Loucy (cell line): ENCODE measurements at regions not wholly inside any gene's neighbourhood (a gene's known extent, or its start where the extent isn't known, plus 50 kb on each side); places are given as distances from the start of the nearest gene placed in this dataset.

ENCODE experiments used
- H2AFZ ChIP-seq: fragments of 200-600 bp; sonication (generic); 2 replicates; pipeline ENCODE4 v1.6.0; 2016; ENCODE audit warnings: antibody characterized with exemption, mild to moderate bottlenecking, low read length, moderate library complexity
- H3F3A ChIP-seq: fragments of 200-600 bp; 2 replicates; pipeline ENCODE4 v1.6.0; 2016; ENCODE audit warnings: antibody characterized with exemption, low read depth, mild to moderate bottlenecking
- H3K27me3 ChIP-seq: fragments of 200-600 bp; sonication (generic); 2 replicates; pipeline ENCODE4 v1.6.1; 2014; ENCODE audit warnings: low read length, mild to moderate bottlenecking; ENCODE audit not compliant: insufficient read depth, poor library complexity, severe bottlenecking
- H3K36me3 ChIP-seq: fragments of 200-600 bp; sonication (generic); 2 replicates; pipeline ENCODE4 v1.6.1; 2016; ENCODE audit warnings: low read length; ENCODE audit not compliant: insufficient read depth
- H3K4me1 ChIP-seq: fragments of 200-600 bp; sonication (generic); 2 replicates; pipeline ENCODE4 v1.5.1; 2014; ENCODE audit warnings: low read length, mild to moderate bottlenecking; ENCODE audit not compliant: insufficient read depth, poor library complexity, severe bottlenecking
- H3K4me2 ChIP-seq: fragments of 200-600 bp; sonication (generic); 2 replicates; pipeline ENCODE4 v1.6.0; 2014; ENCODE audit warnings: antibody characterized with exemption, low read length, low read depth, mild to moderate bottlenecking; ENCODE audit not compliant: poor library complexity, severe bottlenecking
- H3K4me3 ChIP-seq: fragments of 200-600 bp; sonication (generic); 2 replicates; pipeline ENCODE4 v1.5.1; 2014; ENCODE audit warnings: low read length, mild to moderate bottlenecking, mixed read lengths; ENCODE audit not compliant: poor library complexity, severe bottlenecking
- H3K79me2 ChIP-seq: fragments of 200-600 bp; sonication (generic); 2 replicates; pipeline ENCODE4 v1.6.1; 2014; ENCODE audit warnings: low read length; ENCODE audit not compliant: insufficient read depth
- H3K9ac ChIP-seq: fragments of 200-600 bp; sonication (generic); 2 replicates; pipeline ENCODE4 v1.6.0; 2014; ENCODE audit warnings: mild to moderate bottlenecking, low read depth, low read length, moderate library complexity; ENCODE audit not compliant: poor library complexity, severe bottlenecking
- H3K9me2 ChIP-seq: fragments of 200-600 bp; sonication (generic); replicated peaks from 2 replicates; pipeline ENCODE4 v1.6.1; 2016; ENCODE audit warnings: low read depth, low read length, mixed read lengths
- H3K9me3 ChIP-seq: fragments of 200-600 bp; sonication (generic); 2 replicates; pipeline ENCODE4 v1.6.1; 2014; ENCODE audit warnings: mild to moderate bottlenecking, antibody characterized with exemption, low read length, low read depth; ENCODE audit not compliant: insufficient read depth
- H4K20me1 ChIP-seq: fragments of 200-600 bp; sonication (generic); 2 replicates; pipeline ENCODE4 v1.6.0; 2014; ENCODE audit warnings: antibody characterized with exemption, low read length, mild to moderate bottlenecking; ENCODE audit not compliant: insufficient read depth, poor library complexity, severe bottlenecking
- EZH2phosphoT487 ChIP-seq: fragments of 200-600 bp; IDR thresholded peaks from 2 replicates; pipeline ENCODE4 v1.6.1; 2018; ENCODE audit warnings: antibody characterized with exemption, mild to moderate bottlenecking, moderate library complexity, borderline replicate concordance
- TF ChIP-seq, protein P1 (sequence below): fragments of 200-600 bp; sonication (generic); conservative IDR thresholded peaks from 2 replicates; pipeline ENCODE4 v1.5.1; 2014; ENCODE audit warnings: mild to moderate bottlenecking, antibody characterized with exemption, low read length

DNA sequence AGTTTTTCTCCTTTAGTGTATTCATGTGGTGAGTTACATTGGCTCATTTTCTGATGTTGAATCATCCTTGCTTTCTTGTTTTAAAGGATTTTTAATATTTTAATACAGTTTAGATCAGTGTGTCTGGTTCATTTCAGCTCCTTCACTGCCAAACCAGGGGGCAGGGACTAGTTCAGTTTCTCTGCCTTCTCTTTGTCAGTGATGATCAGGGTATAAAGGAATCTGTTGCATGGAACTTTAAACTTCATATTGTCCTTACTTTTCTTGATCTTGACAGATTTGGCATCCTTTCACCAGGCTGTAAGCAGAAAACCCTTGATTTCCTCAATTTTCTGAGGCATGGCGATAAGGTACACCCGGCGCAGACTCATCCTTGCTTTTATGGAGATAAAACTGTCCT lies 149.4 kb downstream of the KDR start:
- TF ChIP-seq, protein P1, sequence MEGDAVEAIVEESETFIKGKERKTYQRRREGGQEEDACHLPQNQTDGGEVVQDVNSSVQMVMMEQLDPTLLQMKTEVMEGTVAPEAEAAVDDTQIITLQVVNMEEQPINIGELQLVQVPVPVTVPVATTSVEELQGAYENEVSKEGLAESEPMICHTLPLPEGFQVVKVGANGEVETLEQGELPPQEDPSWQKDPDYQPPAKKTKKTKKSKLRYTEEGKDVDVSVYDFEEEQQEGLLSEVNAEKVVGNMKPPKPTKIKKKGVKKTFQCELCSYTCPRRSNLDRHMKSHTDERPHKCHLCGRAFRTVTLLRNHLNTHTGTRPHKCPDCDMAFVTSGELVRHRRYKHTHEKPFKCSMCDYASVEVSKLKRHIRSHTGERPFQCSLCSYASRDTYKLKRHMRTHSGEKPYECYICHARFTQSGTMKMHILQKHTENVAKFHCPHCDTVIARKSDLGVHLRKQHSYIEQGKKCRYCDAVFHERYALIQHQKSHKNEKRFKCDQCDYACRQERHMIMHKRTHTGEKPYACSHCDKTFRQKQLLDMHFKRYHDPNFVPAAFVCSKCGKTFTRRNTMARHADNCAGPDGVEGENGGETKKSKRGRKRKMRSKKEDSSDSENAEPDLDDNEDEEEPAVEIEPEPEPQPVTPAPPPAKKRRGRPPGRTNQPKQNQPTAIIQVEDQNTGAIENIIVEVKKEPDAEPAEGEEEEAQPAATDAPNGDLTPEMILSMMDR, result no peak
- TF ChIP-seq EZH2phosphoT487, result no peak
- Histone ChIP-seq H2AFZ (no peak overlapping the region), H3K9ac (no peak overlapping the region), H3K9me3 (no peaks in the 10 kb centered on the region), H3K4me3 (no peak overlapping the region), H3K27me3 (no peaks in the 10 kb centered on the region), H3K4me2 (no peak overlapping the region), H3F3A (no peaks in the 10 kb centered on the region), H3K9me2 (no peaks in the 10 kb centered on the region), H3K4me1 (no peaks in the 10 kb centered on the region), H3K79me2 (no peaks in the 10 kb centered on the region), H3K36me3 (no peaks in the 10 kb centered on the region), H4K20me1 (no peaks in the 10 kb centered on the region)

DNA sequence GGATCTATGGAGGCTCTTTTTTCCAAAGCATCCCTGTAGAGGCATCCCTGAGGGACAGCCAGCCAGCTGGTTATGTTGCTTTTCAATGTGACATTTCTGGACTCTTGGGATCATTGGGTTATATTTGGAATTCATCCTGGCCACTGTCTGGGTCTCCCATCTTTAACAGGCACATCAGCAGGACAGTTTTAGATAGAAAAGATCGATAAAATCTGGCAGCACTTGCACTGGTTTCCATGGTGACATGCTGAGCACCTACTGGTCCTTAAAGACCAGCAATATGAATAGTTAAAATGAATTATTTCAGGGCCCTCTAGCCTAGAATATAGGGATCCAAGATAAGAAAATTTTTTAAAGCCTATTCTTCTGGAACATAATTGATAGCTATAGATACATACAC lies 151.6 kb downstream of the KDR start:
- no peaks in the 10 kb centered on the region for H3K9me3 ChIP-seq
- no peak overlapping the region for H3K4me2 ChIP-seq
- H2AFZ ChIP-seq, result no peak overlapping the region
- H3F3A ChIP-seq, result no peaks in the 10 kb centered on the region
- no peaks in the 10 kb centered on the region for H3K36me3 ChIP-seq
- no peaks in the 10 kb centered on the region for H3K27me3 ChIP-seq
- no peaks in the 10 kb centered on the region for H3K79me2 ChIP-seq
- no peak overlapping the region for H3K4me3 ChIP-seq
- no peaks in the 10 kb centered on the region for H4K20me1 ChIP-seq
- no peaks in the 10 kb centered on the region for H3K9me2 ChIP-seq
- TF ChIP-seq EZH2phosphoT487, result no peak
- TF ChIP-seq, protein P1, result no peak
- H3K4me1 ChIP-seq, result no peaks in the 10 kb centered on the region
- H3K9ac ChIP-seq, result no peak overlapping the region

DNA sequence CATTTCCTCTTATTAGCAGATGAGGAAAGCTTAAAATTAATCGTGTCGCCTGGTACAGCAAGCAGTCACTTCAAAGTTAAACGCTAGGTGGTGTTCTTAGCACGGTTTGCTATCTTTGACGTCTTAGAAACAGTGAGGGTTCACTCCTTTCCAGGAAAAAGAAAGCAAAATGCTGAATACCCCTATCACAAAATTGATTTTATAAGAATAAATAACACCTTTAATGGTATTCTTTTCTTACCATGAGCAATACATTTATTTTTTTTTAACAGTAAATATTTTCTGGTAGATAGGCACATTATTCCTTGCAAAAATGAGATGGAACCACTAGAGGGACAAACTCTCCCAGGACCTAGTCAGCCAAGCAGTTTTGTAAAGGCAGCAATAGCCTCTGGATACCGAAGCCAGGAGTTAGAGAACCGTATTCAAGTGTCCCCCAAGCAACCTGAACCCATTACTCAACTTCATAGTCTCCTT lies 153.9 kb downstream of the KDR start:
- no peaks in the 10 kb centered on the region for H3K27me3 ChIP-seq
- H4K20me1 ChIP-seq, result no peaks in the 10 kb centered on the region
- no peaks in the 10 kb centered on the region for H3K79me2 ChIP-seq
- H3K36me3 ChIP-seq, result no peaks in the 10 kb centered on the region
- no peak overlapping the region for H3K9ac ChIP-seq
- no peak overlapping the region for H3K4me3 ChIP-seq
- TF ChIP-seq, protein P1, result peak; percentile 91
- no peak for TF ChIP-seq EZH2phosphoT487
- no peaks in the 10 kb centered on the region for H3K4me1 ChIP-seq
- no peaks in the 10 kb centered on the region for H3K9me2 ChIP-seq
- peak overlapping the region; percentile 36 for H3K4me2 ChIP-seq
- H3F3A ChIP-seq, result no peaks in the 10 kb centered on the region
- no peaks in the 10 kb centered on the region for H3K9me3 ChIP-seq
- peak overlapping the region; percentile 52; the same call in 1 of the 2 replicates for H2AFZ ChIP-seq
